SK-N-MC (cell line): ENCODE measurements at regions not wholly inside any gene's neighbourhood (a gene's known extent, or its start where the extent isn't known, plus 50 kb on each side); places are given as distances from the start of the nearest gene placed in this dataset.

Experiments used
- EZH2 ChIP-seq: fragments of 200-600 bp; sonication (generic); IDR thresholded peaks from one replicate; pipeline ENCODE4 v1.6.1; 2017; ENCODE audit warnings: antibody characterized with exemption
- FOXP2 ChIP-seq: optimal IDR thresholded peaks from 2 replicates; pipeline ENCODE3; 2011; ENCODE audit warnings: mild to moderate bottlenecking, moderate library complexity; ENCODE audit not compliant: insufficient read depth; ENCODE audit errors: extremely low read length, control extremely low read depth
- POLR2AphosphoS5 ChIP-seq: IDR thresholded peaks from 2 replicates; pipeline ENCODE4 v1.6.1; 2012; ENCODE audit warnings: mild to moderate bottlenecking, low read depth, low read length, borderline replicate concordance

DNA sequence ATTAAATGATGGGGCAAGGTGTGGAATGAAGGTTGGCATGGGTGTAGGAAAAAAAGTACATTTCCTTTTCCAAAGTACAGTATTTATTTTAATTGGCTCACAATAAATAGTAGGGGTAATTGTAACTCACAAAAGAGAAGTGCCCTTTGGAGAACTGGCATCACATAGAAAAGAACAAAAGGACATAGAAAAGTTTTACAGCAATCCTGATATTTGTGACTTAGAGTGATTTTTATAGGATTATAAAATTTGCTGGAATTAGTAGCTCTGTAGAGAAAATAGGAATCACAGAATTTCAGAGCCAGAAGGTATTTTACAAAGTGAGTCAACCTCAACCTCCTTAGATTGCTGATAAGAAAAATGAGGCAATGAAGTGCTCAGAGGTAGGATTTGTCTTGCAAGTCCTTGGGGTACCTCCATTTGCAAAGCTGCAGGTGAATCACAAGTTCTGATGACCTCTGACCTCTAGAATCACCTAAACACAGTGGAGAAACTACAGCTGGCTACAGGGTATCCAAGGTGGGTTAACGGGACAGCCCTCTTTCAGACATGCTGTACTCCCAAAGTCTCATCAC is 133.6 kb downstream of the SOCS6 start:
- no peak for TF ChIP-seq POLR2AphosphoS5
- no peak for TF ChIP-seq FOXP2
- no peak for TF ChIP-seq EZH2
